Neutrophil (primary cell): ENCODE measurements at regions not wholly inside any gene's neighbourhood (a gene's known extent, or its start where the extent isn't known, plus 50 kb on each side); places are given as distances from the start of the nearest gene placed in this dataset.

Source experiments
- H3K27ac ChIP-seq: fragments of 200-600 bp; sonication (generic); 2 replicates; pipeline ENCODE4 v1.5.1; 2016; ENCODE audit warnings: mild to moderate bottlenecking, moderate library complexity
- H3K27me3 ChIP-seq: fragments of 200-600 bp; sonication (generic); 2 replicates; pipeline ENCODE4 v1.6.0; 2016; ENCODE audit warnings: mild to moderate bottlenecking
- H3K36me3 ChIP-seq: fragments of 200-600 bp; sonication (generic); 2 replicates; pipeline ENCODE4 v1.5.1; 2017
- H3K4me1 ChIP-seq, 2 experiments: fragments of 200-600 bp in 1 of 2; sonication (generic) in 1 of 2; 1 replicate in 1 of 2; 2 replicates in 1 of 2; pipeline versions ENCODE4 v1.5.1 to v1.6.1; 2013 to 2016; ENCODE audit warnings: low read depth in 1 of 2, low read length in 1 of 2, mild to moderate bottlenecking in 1 of 2, moderate library complexity in 1 of 2; ENCODE audit not compliant: control insufficient read depth in 1 of 2, insufficient read depth in 1 of 2
- H3K4me3 ChIP-seq, 2 experiments: fragments of 200-600 bp in 1 of 2; sonication (generic) in 1 of 2; 1 replicate in 1 of 2; 2 replicates in 1 of 2; pipeline ENCODE4 v1.5.1; 2013 to 2016; ENCODE audit warnings: low read depth in 1 of 2, low read length in 1 of 2, mild to moderate bottlenecking in 1 of 2, moderate library complexity in 1 of 2
- H3K9me3 ChIP-seq: fragments of 200-600 bp; sonication (generic); 2 replicates; pipeline ENCODE4 v1.5.1; 2016
- CTCF ChIP-seq: fragments of 200-600 bp; sonication (generic); IDR thresholded peaks from 2 replicates; pipeline ENCODE4 v1.5.1; 2016; ENCODE audit warnings: antibody characterized with exemption

- H3K9me3 ChIP-seq: no peaks in the 10 kb centered on the region
- TF ChIP-seq CTCF: no peak
- H3K36me3 ChIP-seq: no peaks in the 10 kb centered on the region
- no peak overlapping the region for H3K4me3 ChIP-seq
- no peak overlapping the region for H3K27ac ChIP-seq
- no peaks in the 10 kb centered on the region for H3K27me3 ChIP-seq
- no peaks in the 10 kb centered on the region for H3K4me1 ChIP-seq
These were observed 126.2 kb upstream of the SPACA7 start for GRCh38 chr13:112249644-112250610.

GRCh38 chr13:112250788-112251445 lies 125.2 kb upstream of the SPACA7 start:
- Histone ChIP-seq H3K4me3 (no peak overlapping the region), H3K27ac (no peak overlapping the region), H3K27me3 (no peaks in the 10 kb centered on the region), H3K36me3 (no peaks in the 10 kb centered on the region), H3K9me3 (no peaks in the 10 kb centered on the region), H3K4me1 (no peaks in the 10 kb centered on the region)
- TF ChIP-seq CTCF: no peak

GRCh38 chr13:112251930-112252585 lies 124.1 kb upstream of the SPACA7 start:
- no peak for TF ChIP-seq CTCF

GRCh38 chr13:112252804-112253590 lies 123.2 kb upstream of the SPACA7 start:
- H3K27ac ChIP-seq: no peak overlapping the region
- TF ChIP-seq CTCF: no peak
- H3K9me3 ChIP-seq: no peaks in the 10 kb centered on the region
- no peaks in the 10 kb centered on the region for H3K36me3 ChIP-seq
- no peaks in the 10 kb centered on the region for H3K27me3 ChIP-seq
- H3K4me1 ChIP-seq: no peaks in the 10 kb centered on the region
- H3K4me3 ChIP-seq: no peak overlapping the region

More at GRCh38 chr13:112251930-112252585, 124.1 kb upstream of the SPACA7 start:
- no peaks in the 10 kb centered on the region for H3K9me3 ChIP-seq
- no peaks in the 10 kb centered on the region for H3K27me3 ChIP-seq
- no peak overlapping the region for H3K27ac ChIP-seq
- no peaks in the 10 kb centered on the region for H3K36me3 ChIP-seq
- no peaks in the 10 kb centered on the region for H3K4me1 ChIP-seq
- no peak overlapping the region for H3K4me3 ChIP-seq

- H3K27ac ChIP-seq: no peak overlapping the region
- no peak for TF ChIP-seq CTCF
- no peaks in the 10 kb centered on the region for H3K4me1 ChIP-seq
- no peaks in the 10 kb centered on the region for H3K9me3 ChIP-seq
- H3K36me3 ChIP-seq: no peaks in the 10 kb centered on the region
- H3K27me3 ChIP-seq: no peaks in the 10 kb centered on the region
- no peak overlapping the region for H3K4me3 ChIP-seq
These were observed 122.5 kb upstream of the SPACA7 start for GRCh38 chr13:112253631-112254030.
